ENCODE measurements at regions not wholly inside any gene's neighbourhood (a gene's known extent, or its start where the extent isn't known, plus 50 kb on each side); places are given as distances from the start of the nearest gene placed in this dataset.
"Not testable (repeated sequence)": the region's sequence is repeated elsewhere in the genome, so short reads cannot be mapped to it uniquely, and the experiment has no call there.

DNA sequence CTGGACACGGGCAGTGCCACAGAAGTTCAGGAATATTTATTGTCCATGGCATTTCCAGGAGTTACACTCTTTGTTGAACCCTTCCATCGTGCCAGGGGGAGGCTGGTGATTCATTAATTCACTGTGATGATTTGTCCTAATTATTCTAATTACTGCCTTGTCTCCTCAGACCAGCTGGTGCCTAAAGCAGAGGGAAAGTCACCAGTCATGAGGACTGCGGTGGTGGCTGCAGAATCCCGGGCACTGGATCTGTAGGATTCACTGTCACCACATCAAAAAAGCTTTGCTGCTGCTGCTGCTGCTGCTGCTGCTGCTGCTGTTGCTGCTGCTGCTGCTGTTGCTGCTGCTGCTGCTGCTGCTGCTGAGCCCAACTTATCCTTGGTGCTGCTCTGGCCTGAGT, 908.2 kb downstream of the TSN start:
- DNase-seq = no peak

DNA sequence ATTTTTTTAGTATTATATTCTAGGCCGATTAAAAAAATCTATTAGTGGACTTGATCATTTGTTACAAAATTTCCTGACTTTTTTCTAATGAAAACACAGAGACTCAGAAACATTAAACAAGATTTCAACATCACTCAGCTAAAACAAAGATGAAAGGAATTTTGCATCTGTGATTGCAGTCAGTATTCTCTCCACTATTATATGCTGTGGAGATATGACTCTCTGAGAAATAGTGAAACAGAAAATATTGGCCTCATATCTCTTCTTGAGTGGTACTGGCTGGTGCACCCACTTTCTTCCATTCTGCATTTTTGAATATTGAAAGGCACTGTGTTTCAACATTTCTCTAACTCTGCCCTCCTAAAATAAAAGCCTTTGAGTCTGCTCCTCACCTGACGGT, 914.2 kb downstream of the TSN start:
- DNase-seq = no peak

DNA sequence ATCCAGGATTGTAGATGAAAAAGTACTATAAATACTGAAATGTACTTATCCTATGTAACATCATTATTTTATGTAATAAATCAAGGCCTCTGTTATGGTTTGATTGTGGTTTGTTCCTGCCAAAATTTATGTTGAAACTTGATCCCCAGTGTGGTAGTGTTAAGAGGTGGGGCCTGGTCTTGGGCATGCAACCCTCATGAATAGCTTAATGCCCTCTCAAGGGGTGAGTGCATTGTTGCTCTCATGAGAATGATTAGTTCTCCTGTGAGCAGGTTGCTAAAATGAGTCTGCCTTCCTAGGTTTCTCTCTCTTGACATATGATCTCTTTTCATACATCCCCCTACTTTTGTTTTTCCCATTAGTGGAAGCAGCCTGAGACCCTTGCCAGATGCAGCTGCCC, 915.4 kb downstream of the TSN start:
- no peak for DNase-seq

GRCh38 chr2:122680662-122681061, 925.2 kb downstream of the TSN start:
- DNase-seq = no peak

DNA sequence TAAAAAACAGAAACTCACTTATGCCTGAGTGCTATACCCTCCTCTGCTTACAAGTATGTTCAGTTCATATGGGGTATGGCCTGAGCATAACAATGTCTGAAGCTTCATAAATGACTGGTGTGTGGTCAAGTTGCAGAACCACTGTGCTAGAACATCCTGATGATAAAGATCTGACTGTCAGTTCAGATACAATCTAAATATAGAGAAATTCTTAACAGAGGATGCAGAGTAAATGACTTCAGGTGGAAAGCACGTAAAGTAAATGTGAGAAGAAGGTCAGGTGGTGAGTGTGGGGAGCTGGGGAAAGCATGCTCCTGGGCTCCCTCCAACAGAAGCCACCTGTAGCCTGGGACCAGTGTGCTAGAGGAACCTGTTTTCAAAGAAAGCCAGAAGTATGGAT, 926.2 kb downstream of the TSN start:
- DNase-seq = no peak

DNA sequence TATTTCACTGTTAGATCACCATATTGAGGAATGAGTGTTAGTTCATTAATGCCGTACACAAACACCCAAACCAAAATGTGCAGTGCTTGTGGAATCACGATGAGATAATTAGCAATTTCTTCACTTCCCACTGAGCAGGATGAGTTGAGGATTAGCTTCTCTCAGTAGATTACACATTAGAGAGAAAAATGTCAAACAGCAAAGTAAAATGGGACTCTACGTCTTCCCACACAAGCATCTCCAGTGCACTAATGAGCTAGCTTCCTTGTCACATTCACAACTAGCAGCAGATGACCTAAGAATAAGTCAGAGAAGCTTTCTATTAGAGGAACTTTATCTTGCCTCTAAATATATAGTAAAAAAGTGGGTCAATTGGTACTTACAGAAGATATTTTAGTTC, 926.9 kb downstream of the TSN start:
- no peak for DNase-seq

DNA sequence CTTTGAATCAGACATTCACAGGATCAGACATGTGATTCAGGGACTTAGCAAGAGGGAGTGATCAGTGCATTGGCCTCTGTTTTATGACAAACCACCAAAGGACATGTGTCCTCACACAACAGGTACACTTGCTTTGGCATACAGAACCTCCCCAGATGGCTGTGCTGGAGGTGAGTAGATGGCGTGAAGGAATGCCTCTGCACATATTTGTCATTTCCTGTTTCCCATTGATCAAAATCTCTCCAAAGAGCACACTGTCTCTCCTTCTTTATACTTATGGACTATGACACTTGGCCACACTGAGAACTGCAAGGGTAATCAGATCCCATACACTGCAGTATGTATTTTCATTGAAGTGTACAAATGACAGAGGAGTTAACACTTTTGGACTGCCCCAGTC, 927.6 kb downstream of the TSN start:
- no peak for DNase-seq

- DNase-seq = no peak
These were observed 937.1 kb downstream of the TSN start for GRCh38 chr2:122692400-122693083.

GRCh38 chr2:122697415-122697814, 942.0 kb downstream of the TSN start:
- no peak for DNase-seq

GRCh38 chr2:122703676-122704075, 948.2 kb downstream of the TSN start:
- no peak for DNase-seq

- no peak for DNase-seq
These were observed 948.7 kb downstream of the TSN start for GRCh38 chr2:122704109-122704563.

DNA sequence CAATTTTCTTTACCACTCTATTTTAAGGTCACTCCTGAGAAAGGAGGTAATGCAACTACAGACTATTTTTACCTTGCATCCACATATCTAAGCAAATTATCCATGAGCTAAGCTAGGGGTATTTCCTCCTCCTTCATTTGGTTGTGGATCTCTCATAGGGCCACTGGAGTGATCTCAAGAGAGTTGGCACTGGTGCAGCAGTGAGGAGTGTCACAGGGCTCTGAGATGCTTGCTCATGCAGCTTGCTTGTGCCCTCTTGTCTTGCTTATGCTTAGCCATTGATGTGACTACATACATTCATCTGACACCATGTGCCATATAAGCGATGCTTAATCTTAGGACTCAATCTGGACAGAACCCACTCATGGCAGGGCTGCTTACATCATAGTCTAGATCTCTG, 950.3 kb downstream of the TSN start:
- DNase-seq = no peak

- DNase-seq = no peak
These were observed 951.3 kb downstream of the TSN start for GRCh38 chr2:122706757-122707223.

- no peak for DNase-seq
These were observed 951.9 kb downstream of the TSN start for GRCh38 chr2:122707224-122707824.

- DNase-seq = no peak
These were observed 954.6 kb downstream of the TSN start for GRCh38 chr2:122710049-122710448.

DNA sequence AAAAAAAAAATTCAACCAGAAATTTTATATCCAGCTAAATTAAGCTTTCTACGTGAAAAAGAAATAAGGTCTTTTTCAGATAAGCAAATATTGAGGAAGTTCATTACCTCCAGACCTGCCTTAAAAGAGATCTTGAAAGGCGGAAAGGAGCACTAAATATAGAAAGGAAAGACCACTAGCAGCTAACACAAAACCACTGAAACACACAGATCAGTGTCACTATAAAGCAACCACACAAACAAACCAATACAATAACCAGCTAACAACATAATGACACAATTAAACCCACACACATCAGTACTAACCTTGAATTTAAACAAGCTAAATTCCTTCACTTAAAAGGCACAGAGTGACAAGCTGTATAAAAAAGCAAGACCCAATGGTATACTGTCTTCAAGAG, 958.3 kb downstream of the TSN start:
- no peak for DNase-seq

DNA sequence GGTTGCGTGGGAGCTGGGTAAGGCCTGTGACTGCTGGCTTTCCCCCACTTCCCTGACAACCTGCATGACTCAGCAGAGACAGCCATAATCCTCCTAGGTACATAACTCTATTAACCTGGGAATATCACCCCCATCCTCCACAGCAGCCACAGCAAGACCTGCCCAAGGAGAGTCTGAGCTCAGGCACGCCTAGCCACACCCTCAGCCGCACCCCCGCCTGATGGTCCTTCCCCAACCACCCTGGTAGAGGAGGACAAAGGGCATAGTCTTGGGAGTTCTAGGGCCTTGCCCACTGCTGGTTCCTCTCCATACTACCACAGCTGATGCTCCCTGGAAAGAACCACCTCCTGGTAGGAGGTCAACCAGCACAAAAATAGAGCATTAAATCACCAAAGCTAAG, 965.4 kb downstream of the TSN start:
- not testable (repeated sequence) for DNase-seq

DNA sequence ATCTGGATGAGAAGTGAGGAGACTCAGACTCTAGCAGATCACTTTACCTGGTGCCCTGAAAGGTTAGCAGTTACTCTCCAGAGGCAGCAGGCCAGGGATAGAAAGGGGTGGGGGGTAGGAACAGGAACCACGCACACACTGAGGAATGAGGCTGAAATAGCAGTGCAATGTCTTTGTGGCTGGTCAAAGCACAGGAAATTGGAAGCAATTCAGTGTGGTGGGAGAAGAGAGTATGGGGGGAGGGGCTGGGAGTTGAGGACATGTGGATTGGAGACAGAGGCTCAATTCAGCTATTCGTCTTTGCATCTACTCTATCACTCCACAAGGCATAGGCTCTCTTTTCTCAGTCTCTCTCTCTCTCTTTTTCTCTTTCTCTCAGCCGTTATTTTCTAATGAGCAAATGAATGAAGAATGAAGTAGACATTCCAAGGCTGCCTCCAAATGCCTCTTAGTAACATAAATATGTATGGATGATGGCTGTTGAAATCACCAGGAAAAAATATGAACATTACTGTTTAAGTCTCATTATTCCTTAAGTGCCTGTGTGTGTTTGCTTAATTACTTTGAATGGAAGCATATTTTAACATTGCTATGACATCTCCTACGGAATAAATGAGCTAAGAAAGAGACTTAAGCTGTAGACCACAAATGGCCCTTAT, 979.4 kb downstream of the TSN start:
- no peak for DNase-seq

GRCh38 chr2:122736279-122736678, 980.8 kb downstream of the TSN start:
- DNase-seq = no peak

DNA sequence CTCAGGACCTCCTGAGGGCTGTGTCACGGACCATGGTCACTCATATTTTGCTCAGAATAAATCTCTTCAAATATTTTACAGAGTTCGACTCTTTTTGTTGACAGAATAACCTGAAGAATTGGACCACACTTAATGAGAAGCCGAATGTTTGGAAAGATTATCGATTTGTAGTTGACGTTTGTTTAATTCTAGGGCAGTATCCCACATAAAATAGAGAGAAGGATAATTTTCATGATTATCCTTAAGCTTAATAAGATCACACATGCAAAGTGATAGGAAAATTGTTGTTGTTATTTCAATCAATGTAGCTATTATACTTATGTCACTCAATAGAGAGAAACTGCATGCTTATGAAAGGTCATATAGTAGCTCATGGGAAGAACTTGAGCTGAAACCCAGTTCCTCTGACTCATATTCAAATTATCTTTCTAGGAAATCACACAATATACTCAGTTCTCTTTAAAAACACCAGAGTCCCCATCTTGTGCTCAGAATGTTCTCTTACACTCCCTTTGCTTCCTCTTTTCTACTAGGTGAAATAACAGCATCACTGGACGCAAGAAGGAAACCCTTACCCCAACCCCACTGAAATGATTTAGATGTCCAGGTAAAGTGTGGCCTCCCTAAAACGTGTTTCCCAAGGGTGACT, 982.1 kb downstream of the TSN start:
- peak in 1 of 5 donors; percentile 11 for DNase-seq

- no peak for DNase-seq
These were observed 984.5 kb downstream of the TSN start for GRCh38 chr2:122739732-122740593.

DNA sequence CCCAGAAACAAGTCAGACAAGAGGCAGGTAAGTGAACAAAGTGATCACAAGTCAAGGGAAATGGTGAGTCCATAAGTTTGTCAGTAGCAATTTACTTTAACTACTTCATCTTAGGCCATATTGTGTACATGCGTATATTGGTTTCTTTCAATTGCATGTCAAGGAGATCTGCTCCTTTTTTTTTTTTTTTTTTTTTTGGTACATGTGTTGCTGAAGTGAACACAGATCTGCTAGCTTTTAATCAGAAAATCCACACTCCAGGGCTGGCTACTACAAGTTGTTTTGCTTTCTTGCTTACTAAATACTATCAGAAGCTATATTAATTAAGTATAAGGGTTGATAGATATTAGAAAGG, 985.1 kb downstream of the TSN start:
- DNase-seq = no peak

DNA sequence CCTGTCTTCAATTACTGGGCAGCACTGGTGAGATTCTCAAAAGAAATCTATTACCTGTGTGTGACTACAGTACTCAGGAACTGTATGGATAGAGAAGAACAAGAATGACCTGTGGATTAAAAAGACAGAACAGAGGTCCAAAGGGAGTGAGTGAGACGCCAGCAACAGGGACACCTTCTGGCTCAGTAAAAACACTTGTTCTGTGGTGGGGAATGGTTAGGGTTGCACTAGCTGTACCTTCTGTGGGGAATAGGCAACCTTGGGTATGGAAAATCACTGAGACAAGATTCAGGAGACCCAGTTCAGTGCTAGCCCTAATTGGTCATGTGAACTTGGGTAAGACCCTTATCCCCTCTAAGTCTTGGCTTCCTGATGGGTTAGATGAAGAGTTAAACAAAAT, 986.0 kb downstream of the TSN start:
- DNase-seq = no peak

Measured in T-helper 1 cell (primary cell).